Body of pancreas (tissue), 4 donors: ENCODE measurements at regions not wholly inside any gene's neighbourhood (a gene's known extent, or its start where the extent isn't known, plus 50 kb on each side); places are given as distances from the start of the nearest gene placed in this dataset.
"Not testable (repeated sequence)": the region's sequence is repeated elsewhere in the genome, so short reads cannot be mapped to it uniquely, and the experiment has no call there.

ENCODE experiments used
- ATAC-seq: fragments of 150-250 bp; one replicate; pipeline ENCODE4 v1.9.1; 2016
- DNase-seq, 4 donors: peaks; one replicate each; pipeline ENCODE4 v3.0.0-alpha.2; 2019
- H3K27ac ChIP-seq, 4 donors: fragments of 200-600 bp; sonication (generic); 1 replicate in 3 of 4; 2 replicates in 1 of 4; pipeline versions ENCODE4 v1.5.1 to v1.6.1; 2016 to 2019; ENCODE audit warnings: mild to moderate bottlenecking in 1 of 4, mixed read lengths in 1 of 4, moderate library complexity in 1 of 4
- H3K27me3 ChIP-seq, 2 donors: fragments of 200-600 bp; sonication (generic); one replicate each; pipeline ENCODE4 v1.6.0; 2016; ENCODE audit warnings: mild to moderate bottlenecking in 1 of 2
- H3K36me3 ChIP-seq, 2 donors: fragments of 200-600 bp; sonication (generic); replicated peaks in 1 of 2; 2 replicates each; pipeline ENCODE4 v1.5.1; 2016; ENCODE audit warnings: low read depth in 2 of 2; ENCODE audit not compliant: insufficient read depth in 1 of 2
- H3K4me1 ChIP-seq: fragments of 200-600 bp; sonication (generic); one replicate; pipeline ENCODE4 v1.6.0; 2016
- H3K4me3 ChIP-seq, 2 donors: fragments of 200-600 bp; sonication (generic); 1 replicate in 1 of 2; 2 replicates in 1 of 2; pipeline ENCODE4 v1.5.1; 2016 to 2019
- H3K9me3 ChIP-seq, 3 donors: fragments of 200-600 bp; sonication (generic); 1 replicate in 2 of 3; 2 replicates in 1 of 3; pipeline ENCODE4 v1.5.1; 2016
- CTCF ChIP-seq, 7 experiments: fragments of 450-650 bp in 4 of 7; fragments of 200-600 bp in 3 of 7; sonication (generic) in 3 of 7; IDR thresholded peaks; one replicate each; pipeline ENCODE4 v1.5.1; 2016 to 2019; ENCODE audit warnings: antibody characterized with exemption in 7 of 7
- POLR2A ChIP-seq, 3 donors: fragments of 450-650 bp; IDR thresholded peaks; one replicate each; pipeline ENCODE4 v1.6.1; 2016; ENCODE audit warnings: antibody characterized with exemption in 3 of 3, mild to moderate bottlenecking in 2 of 3
- WGBS, 2 donors: methylation state at CpG; one replicate each; pipeline ENCODE4 v1.1.5; 2017; 5-methylcytosine and 5-hydroxymethylcytosine counted together
- intact Hi-C: fragments of 100-400 bp; cut with DNase I; formaldehyde crosslinking; loops from one replicate; pipeline ENCODE4 v1.15.1; 2023

GRCh38 chr4:134070174-134070573 lies 131.4 kb downstream of the PABPC4L start:
- no peaks in the 10 kb centered on the region for H3K27me3 ChIP-seq
- 84% methylated on average over 5 to 6 of the region's 6 CpGs for WGBS, 2 donors
- intact Hi-C loops = no loop called here
- H3K36me3 ChIP-seq = no peaks in the 10 kb centered on the region
- no peak overlapping the region for H3K4me3 ChIP-seq
- no peak overlapping the region for H3K27ac ChIP-seq
- no peak for DNase-seq
- ATAC-seq = no peak
- H3K9me3 ChIP-seq = no peaks in the 10 kb centered on the region
- no peak for TF ChIP-seq CTCF (IDR thresholded peaks at IDR 0.05)
- no peak for TF ChIP-seq POLR2A (IDR thresholded peaks at IDR 0.05)
- H3K4me1 ChIP-seq = no peaks in the 10 kb centered on the region

- 66 to 79% methylated on average over 3 of the region's 3 CpGs for WGBS, 2 donors
- Histone ChIP-seq H3K27me3 (no peaks in the 10 kb centered on the region), H3K4me1 (no peaks in the 10 kb centered on the region), H3K4me3 (no peak overlapping the region), H3K36me3 (no peaks in the 10 kb centered on the region), H3K9me3 (no peaks in the 10 kb centered on the region), H3K27ac (no peak overlapping the region)
- TF ChIP-seq CTCF (IDR thresholded peaks at IDR 0.05) (no peak), POLR2A (IDR thresholded peaks at IDR 0.05) (no peak)
- no peak for ATAC-seq
- no peak for DNase-seq
- intact Hi-C loops = no loop called here
These were observed 144.2 kb downstream of the PABPC4L start for GRCh38 chr4:134057356-134057755.

- H3K4me1 ChIP-seq, ATAC-seq, H3K27me3 ChIP-seq, intact Hi-C loops, DNase-seq, H3K9me3 ChIP-seq, H3K4me3 ChIP-seq, H3K27ac ChIP-seq, H3K36me3 ChIP-seq: not testable (repeated sequence)
- 68 to 69% methylated on average over 6 of the region's 6 CpGs for WGBS, 2 donors
These were observed 155.4 kb downstream of the PABPC4L start for GRCh38 chr4:134046221-134046620.

- Histone ChIP-seq H3K9me3 (no peaks in the 10 kb centered on the region), H3K4me3 (no peak overlapping the region), H3K36me3 (no peaks in the 10 kb centered on the region), H3K4me1 (no peaks in the 10 kb centered on the region), H3K27me3 (no peaks in the 10 kb centered on the region), H3K27ac (no peak overlapping the region)
- DNase-seq (no peak), ATAC-seq (no peak)
- 67 to 70% methylated on average over 3 of the region's 3 CpGs for WGBS, 2 donors
- intact Hi-C loops = no loop called here
- TF ChIP-seq CTCF (IDR thresholded peaks at IDR 0.05) = no peak
- TF ChIP-seq POLR2A (IDR thresholded peaks at IDR 0.05) = no peak
These were observed 156.2 kb downstream of the PABPC4L start for GRCh38 chr4:134045411-134045810.

GRCh38 chr4:134043266-134043665 lies 158.3 kb downstream of the PABPC4L start:
- Histone ChIP-seq H3K27me3 (no peaks in the 10 kb centered on the region), H3K9me3 (no peaks in the 10 kb centered on the region), H3K4me1 (no peaks in the 10 kb centered on the region), H3K27ac (no peak overlapping the region), H3K36me3 (no peaks in the 10 kb centered on the region), H3K4me3 (no peak overlapping the region)
- TF ChIP-seq POLR2A (IDR thresholded peaks at IDR 0.05) (no peak), CTCF (IDR thresholded peaks at IDR 0.05) (no peak)
- 54 to 61% methylated on average over 3 of the region's 3 CpGs for WGBS, 2 donors
- no peak for ATAC-seq
- DNase-seq = no peak
- intact Hi-C loops = no loop called here
